ENCODE measurements at regions not wholly inside any gene's neighbourhood (a gene's known extent, or its start where the extent isn't known, plus 50 kb on each side); places are given as distances from the start of the nearest gene placed in this dataset.

DNA sequence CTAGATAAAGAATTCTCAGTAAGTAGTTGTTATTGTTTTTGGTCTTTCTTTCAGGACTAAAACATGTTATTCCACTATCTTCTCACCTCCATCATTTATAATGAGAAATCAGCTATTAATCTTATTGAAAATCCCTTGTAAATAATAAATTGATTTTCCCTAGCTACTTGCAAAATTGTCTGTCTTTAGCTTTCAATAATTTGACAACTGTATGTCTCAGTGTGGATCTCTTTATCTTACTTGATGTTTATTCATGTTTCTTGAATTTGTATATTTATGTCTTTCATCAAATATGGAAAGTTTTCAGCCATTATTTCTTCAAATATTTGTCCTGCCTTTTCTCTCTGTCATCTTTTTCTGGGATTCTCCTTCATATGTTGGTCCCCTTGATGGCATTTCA lies 117.1 kb upstream of the ANTXRL start:
- TF ChIP-seq L3MBTL2 (conservative IDR thresholded peaks at IDR 0.05), result no peak
- TF ChIP-seq CTBP1 (IDR thresholded peaks at IDR 0.05; ENCODE audit: borderline replicate concordance), result no peak
- no peak for TF ChIP-seq FOXK2 (IDR thresholded peaks at IDR 0.05)
- no peak for TF ChIP-seq TARDBP (IDR thresholded peaks at IDR 0.05)
- TF ChIP-seq, protein P1, sequence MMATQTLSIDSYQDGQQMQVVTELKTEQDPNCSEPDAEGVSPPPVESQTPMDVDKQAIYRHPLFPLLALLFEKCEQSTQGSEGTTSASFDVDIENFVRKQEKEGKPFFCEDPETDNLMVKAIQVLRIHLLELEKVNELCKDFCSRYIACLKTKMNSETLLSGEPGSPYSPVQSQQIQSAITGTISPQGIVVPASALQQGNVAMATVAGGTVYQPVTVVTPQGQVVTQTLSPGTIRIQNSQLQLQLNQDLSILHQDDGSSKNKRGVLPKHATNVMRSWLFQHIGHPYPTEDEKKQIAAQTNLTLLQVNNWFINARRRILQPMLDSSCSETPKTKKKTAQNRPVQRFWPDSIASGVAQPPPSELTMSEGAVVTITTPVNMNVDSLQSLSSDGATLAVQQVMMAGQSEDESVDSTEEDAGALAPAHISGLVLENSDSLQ (IDR thresholded peaks at IDR 0.05), result no peak
- TF ChIP-seq FOXM1 (IDR thresholded peaks at IDR 0.05; ENCODE audit: borderline replicate concordance), result no peak
- TF ChIP-seq BHLHE40 (IDR thresholded peaks at IDR 0.05; ENCODE audit: borderline replicate concordance), result no peak
- no peak for TF ChIP-seq NFRKB (IDR thresholded peaks at IDR 0.05)
- TF ChIP-seq ELF4 (IDR thresholded peaks at IDR 0.05), result no peak
- no peak for TF ChIP-seq SP1 (IDR thresholded peaks at IDR 0.05)
